Naive thymus-derived CD4-positive, alpha-beta T cell (primary cell): ENCODE measurements at regions not wholly inside any gene's neighbourhood (a gene's known extent, or its start where the extent isn't known, plus 50 kb on each side); places are given as distances from the start of the nearest gene placed in this dataset.
"Not testable (repeated sequence)": the region's sequence is repeated elsewhere in the genome, so short reads cannot be mapped to it uniquely, and the experiment has no call there.

Source experiments
- ATAC-seq: fragments of 150-1000 bp; cut with Tn5 transposase; 2 replicates; pipeline ENCODE4 v1.10.0; 2021; ENCODE audit warnings: mild to moderate bottlenecking, moderate library complexity
- CTCF ChIA-PET: fragments of 350-600 bp; sonication (Branson Sonifier 250); formaldehyde crosslinking; loops from one replicate; lab custom pipeline; 2021; ENCODE audit warnings: antibody characterized with exemption; lab: Charles Lee
- POLR2A ChIA-PET: fragments of 350-600 bp; sonication (Branson Sonifier 250); formaldehyde crosslinking; loops from one replicate; lab custom pipeline; 2021; ENCODE audit warnings: antibody characterized with exemption, inconsistent platforms; lab: Charles Lee
- DNase-seq, 9 donors: peaks; one replicate each; pipeline versions ENCODE4 v3.0.0 to v3.0.0-alpha.2; 2020 to 2022; ENCODE audit warnings: mixed read lengths in 1 of 9
- H3K27ac ChIP-seq: one replicate; pipeline ENCODE4 v1.7.0; 2013; ENCODE audit warnings: mild to moderate bottlenecking, low read depth, low read length, moderate library complexity
- H3K27me3 ChIP-seq, 2 donors: one replicate each; pipeline ENCODE4 v1.7.0; 2013; ENCODE audit warnings: low read length in 2 of 2, mild to moderate bottlenecking in 2 of 2, moderate library complexity in 2 of 2; ENCODE audit not compliant: control insufficient read depth in 2 of 2, insufficient read depth in 2 of 2
- H3K36me3 ChIP-seq, 3 experiments: 1 replicate in 2 of 3; 2 replicates in 1 of 3; pipeline ENCODE4 v1.7.0; 2013; ENCODE audit warnings: low read length in 3 of 3, mild to moderate bottlenecking in 3 of 3, moderate library complexity in 1 of 3; ENCODE audit not compliant: insufficient read depth in 3 of 3, control insufficient read depth in 2 of 3
- H3K4me1 ChIP-seq, 2 donors: one replicate each; pipeline ENCODE4 v1.7.0; 2013; ENCODE audit warnings: low read length in 2 of 2, mild to moderate bottlenecking in 2 of 2, moderate library complexity in 1 of 2; ENCODE audit not compliant: control insufficient read depth in 2 of 2, insufficient read depth in 2 of 2
- H3K4me3 ChIP-seq: 2 replicates; pipeline ENCODE4 v1.7.0; 2013; ENCODE audit warnings: mild to moderate bottlenecking, low read length
- H3K9me3 ChIP-seq, 3 experiments: 1 replicate in 2 of 3; 2 replicates in 1 of 3; pipeline ENCODE4 v1.7.0; 2013; ENCODE audit warnings: low read length in 3 of 3; ENCODE audit not compliant: control insufficient read depth in 2 of 3
- H3K27ac Mint-ChIP-seq, 9 donors: one replicate each; pipeline ENCODE4 v1.8.0; 2020 to 2022; ENCODE audit warnings: mixed read lengths in 9 of 9, mild to moderate bottlenecking in 8 of 9, moderate library complexity in 5 of 9, inconsistent platforms in 2 of 9
- H3K27me3 Mint-ChIP-seq, 5 donors: one replicate each; pipeline ENCODE4 v1.8.0; 2021 to 2022; ENCODE audit warnings: mixed read lengths in 5 of 5, mild to moderate bottlenecking in 1 of 5
- H3K36me3 Mint-ChIP-seq, 5 donors: one replicate each; pipeline ENCODE4 v1.8.0; 2020 to 2022; ENCODE audit warnings: mixed read lengths in 5 of 5, mild to moderate bottlenecking in 3 of 5, inconsistent platforms in 1 of 5
- H3K4me1 Mint-ChIP-seq, 7 donors: one replicate each; pipeline ENCODE4 v1.8.0; 2020 to 2022; ENCODE audit warnings: mixed read lengths in 7 of 7, mild to moderate bottlenecking in 3 of 7, inconsistent platforms in 1 of 7
- H3K4me3 Mint-ChIP-seq, 10 donors: one replicate each; pipeline ENCODE4 v1.8.0; 2020 to 2022; ENCODE audit warnings: mild to moderate bottlenecking in 10 of 10, mixed read lengths in 10 of 10, moderate library complexity in 6 of 10, inconsistent platforms in 2 of 10
- H3K9me3 Mint-ChIP-seq, 11 donors: one replicate each; pipeline ENCODE4 v1.8.0; 2020 to 2022; ENCODE audit warnings: mixed read lengths in 11 of 11, mild to moderate bottlenecking in 4 of 11, inconsistent platforms in 1 of 11, moderate library complexity in 1 of 11
- intact Hi-C, 2 donors: fragments of 100-400 bp; cut with micrococcal nuclease; formaldehyde crosslinking; loops; one replicate each; pipeline ENCODE4 v1.15.1; 2023

DNA sequence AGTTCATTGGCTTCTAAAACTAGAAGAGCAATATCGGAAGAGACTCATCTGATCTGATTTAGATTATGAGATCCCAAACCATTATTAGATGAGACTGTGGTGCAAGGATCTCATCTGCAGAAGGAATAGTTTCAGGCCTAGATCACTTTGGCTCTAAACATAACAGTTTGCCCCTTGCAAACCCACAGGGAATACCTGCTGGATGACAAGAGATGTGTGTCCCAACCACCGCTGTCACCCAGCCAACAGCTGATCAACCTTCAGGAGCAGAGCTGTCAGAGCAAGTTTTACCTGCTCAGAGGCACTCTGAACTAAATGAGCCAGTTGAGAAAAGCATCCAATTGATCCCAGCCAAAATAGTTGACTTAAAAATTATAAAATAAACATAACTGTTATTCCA, 64.0 kb upstream of the ST3GAL6 start:
- POLR2A ChIA-PET: no interaction called here
- intact Hi-C loops: no loop called here
- no peak overlapping the region for H3K4me3 Mint-ChIP-seq
- ATAC-seq: no peak
- H3K27me3 ChIP-seq: no peaks in the 10 kb centered on the region
- no peak overlapping the region for H3K27ac ChIP-seq
- H3K4me3 ChIP-seq: no peak overlapping the region
- CTCF ChIA-PET: no interaction called here
- H3K9me3 Mint-ChIP-seq: no peaks in the 10 kb centered on the region
- peaks cover 0 to 4% (median 0%) of the 10 kb centered on the region in 5 donors for H3K27me3 Mint-ChIP-seq
- no peak overlapping the region for H3K27ac Mint-ChIP-seq
- no peaks in the 10 kb centered on the region for H3K9me3 ChIP-seq
- no peak for DNase-seq
- no peaks in the 10 kb centered on the region for H3K36me3 Mint-ChIP-seq
- H3K4me1 Mint-ChIP-seq: no peaks in the 10 kb centered on the region
- H3K36me3 ChIP-seq: no peaks in the 10 kb centered on the region
- no peaks in the 10 kb centered on the region for H3K4me1 ChIP-seq

DNA sequence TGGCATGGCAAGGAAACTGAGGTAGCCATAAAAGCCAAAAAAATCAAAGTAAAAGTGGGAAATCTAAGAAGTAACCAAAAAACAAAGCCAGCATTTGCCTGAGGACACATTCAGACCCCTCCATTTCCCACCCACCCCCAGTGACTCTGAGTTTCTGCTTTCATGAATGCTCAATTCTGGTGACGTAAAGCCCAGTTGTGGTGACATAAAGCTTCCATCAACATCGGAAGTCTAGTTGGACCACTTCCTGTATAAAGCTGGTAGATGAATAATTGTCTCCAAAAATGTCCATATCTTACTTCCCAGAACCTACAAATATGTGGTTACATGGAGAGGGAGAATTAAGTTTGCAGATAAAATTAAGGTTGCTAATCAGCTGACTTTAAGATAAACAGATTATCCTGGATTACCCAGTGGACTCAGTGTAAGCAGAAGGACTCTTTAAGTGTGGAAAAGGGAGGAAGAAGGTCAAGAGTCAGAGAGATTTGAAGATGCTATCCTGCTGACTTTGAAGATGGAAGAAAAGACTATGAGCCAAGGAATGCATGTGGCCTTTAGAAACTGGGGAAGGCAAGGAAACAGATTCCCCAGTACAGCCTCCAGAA, 62.0 kb upstream of the ST3GAL6 start:
- CTCF ChIA-PET: no interaction called here
- intact Hi-C loops: no loop called here
- Histone ChIP-seq H3K27me3 (no peaks in the 10 kb centered on the region), H3K4me3 (no peak overlapping the region), H3K27ac (no peak overlapping the region), H3K4me1 (no peaks in the 10 kb centered on the region), H3K9me3 (no peaks in the 10 kb centered on the region), H3K36me3 (no peaks in the 10 kb centered on the region)
- POLR2A ChIA-PET: no interaction called here
- Mint-ChIP-seq H3K27me3 (peaks cover 0 to 19% (median 3%) of the 10 kb centered on the region in 5 donors), H3K36me3 (no peaks in the 10 kb centered on the region), H3K4me1 (no peaks in the 10 kb centered on the region), H3K4me3 (no peak overlapping the region), H3K27ac (no peak overlapping the region), H3K9me3 (peaks cover 0 to 1% (median 0%) of the 10 kb centered on the region in 11 donors)
- ATAC-seq (no peak), DNase-seq (no peak)

DNA sequence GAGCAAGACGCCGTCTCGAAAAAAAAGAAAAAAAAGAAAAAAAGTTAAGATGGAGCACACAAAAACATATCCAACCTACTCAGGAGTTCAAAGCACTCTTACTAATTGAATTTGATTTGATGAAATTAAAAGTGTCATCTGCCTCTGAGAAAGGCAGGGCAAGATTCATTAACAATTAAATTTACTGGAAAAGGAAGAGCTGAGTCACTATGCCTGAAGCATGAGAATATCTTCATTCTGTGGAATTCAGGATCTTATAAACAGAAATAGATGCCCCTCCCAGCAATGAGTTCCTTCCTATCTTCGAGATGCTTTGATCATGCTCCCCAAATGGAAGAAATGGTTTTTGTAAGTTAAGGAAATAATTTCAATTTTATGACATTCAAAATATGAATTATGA, 61.0 kb upstream of the ST3GAL6 start:
- H3K27me3 Mint-ChIP-seq: peaks cover 0 to 19% (median 3%) of the 10 kb centered on the region in 5 donors
- H3K4me1 ChIP-seq: no peaks in the 10 kb centered on the region
- no peaks in the 10 kb centered on the region for H3K9me3 ChIP-seq
- H3K27ac Mint-ChIP-seq: no peak overlapping the region
- no peaks in the 10 kb centered on the region for H3K36me3 ChIP-seq
- CTCF ChIA-PET: no interaction called here
- H3K9me3 Mint-ChIP-seq: peaks cover 0 to 1% (median 0%) of the 10 kb centered on the region in 11 donors
- DNase-seq (no peak), ATAC-seq (no peak)
- no peak overlapping the region for H3K4me3 Mint-ChIP-seq
- H3K27me3 ChIP-seq: no peaks in the 10 kb centered on the region
- intact Hi-C loops: no loop called here
- no peaks in the 10 kb centered on the region for H3K36me3 Mint-ChIP-seq
- H3K27ac ChIP-seq: no peak overlapping the region
- H3K4me3 ChIP-seq: no peak overlapping the region
- no peaks in the 10 kb centered on the region for H3K4me1 Mint-ChIP-seq
- POLR2A ChIA-PET: no interaction called here

DNA sequence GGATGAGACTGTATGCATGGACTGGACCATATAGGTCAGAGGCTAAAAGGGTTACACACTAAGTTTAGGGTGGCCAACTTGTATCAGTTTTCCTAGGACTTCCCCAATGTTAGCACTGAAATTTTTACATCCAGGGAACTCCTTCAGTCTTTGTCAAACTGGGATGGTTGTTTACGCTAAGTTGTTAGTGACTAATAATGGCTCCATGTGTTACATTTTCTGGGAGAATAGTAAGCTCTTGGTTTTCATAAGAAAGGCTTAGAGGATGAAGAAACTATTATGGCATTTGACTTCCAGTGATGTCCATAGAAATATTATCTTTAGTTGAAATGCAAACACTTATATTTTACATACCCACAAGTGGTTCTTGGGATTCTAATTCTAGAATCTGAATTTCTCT, 57.9 kb upstream of the ST3GAL6 start:
- Mint-ChIP-seq H3K4me3 (no peak overlapping the region), H3K9me3 (peaks cover 0 to 1% (median 0%) of the 10 kb centered on the region in 11 donors), H3K36me3 (no peaks in the 10 kb centered on the region), H3K4me1 (no peaks in the 10 kb centered on the region), H3K27me3 (peaks cover 0 to 19% (median 5%) of the 10 kb centered on the region in 5 donors), H3K27ac (no peak overlapping the region)
- Histone ChIP-seq H3K4me1 (no peaks in the 10 kb centered on the region), H3K36me3 (no peaks in the 10 kb centered on the region), H3K4me3 (no peak overlapping the region), H3K27ac (no peak overlapping the region), H3K27me3 (no peaks in the 10 kb centered on the region), H3K9me3 (no peaks in the 10 kb centered on the region)
- POLR2A ChIA-PET: no interaction called here
- no peak for DNase-seq
- CTCF ChIA-PET: no interaction called here
- ATAC-seq: no peak
- intact Hi-C loops: no loop called here

DNA sequence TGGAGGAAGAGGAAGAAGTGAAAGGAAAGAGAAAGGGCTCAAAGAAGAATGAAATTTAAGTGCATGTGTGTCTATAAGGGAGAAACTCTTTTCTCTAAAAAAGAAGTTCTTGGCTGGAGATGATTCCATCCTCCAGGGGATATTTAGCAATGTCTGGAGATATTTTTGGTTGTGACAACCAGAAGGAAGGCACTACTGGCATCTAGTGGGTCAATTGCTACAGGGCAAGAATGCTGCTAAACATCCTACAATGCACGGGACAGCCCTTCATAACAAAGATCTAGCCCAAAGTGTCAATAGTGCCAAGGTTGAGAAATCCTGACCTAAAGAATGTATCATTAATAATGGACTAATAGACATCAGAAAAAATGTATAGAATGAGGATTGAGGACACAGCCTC, 57.4 kb upstream of the ST3GAL6 start:
- Mint-ChIP-seq H3K27me3 (peaks cover 0 to 19% (median 5%) of the 10 kb centered on the region in 5 donors), H3K27ac (no peak overlapping the region), H3K36me3 (no peaks in the 10 kb centered on the region), H3K9me3 (peaks cover 0 to 1% (median 0%) of the 10 kb centered on the region in 11 donors), H3K4me3 (no peak overlapping the region), H3K4me1 (no peaks in the 10 kb centered on the region)
- no peak for DNase-seq
- no peak for ATAC-seq
- Histone ChIP-seq H3K27ac (no peak overlapping the region), H3K27me3 (no peaks in the 10 kb centered on the region), H3K36me3 (no peaks in the 10 kb centered on the region), H3K4me3 (no peak overlapping the region), H3K9me3 (no peaks in the 10 kb centered on the region), H3K4me1 (no peaks in the 10 kb centered on the region)
- POLR2A ChIA-PET: interaction anchor here (0.7 kb wide), 1 partner anchor 784 kb away, joined by 3 read pairs; no protein-coding TSS in a partner anchor
- intact Hi-C loops: no loop called here
- CTCF ChIA-PET: no interaction called here

DNA sequence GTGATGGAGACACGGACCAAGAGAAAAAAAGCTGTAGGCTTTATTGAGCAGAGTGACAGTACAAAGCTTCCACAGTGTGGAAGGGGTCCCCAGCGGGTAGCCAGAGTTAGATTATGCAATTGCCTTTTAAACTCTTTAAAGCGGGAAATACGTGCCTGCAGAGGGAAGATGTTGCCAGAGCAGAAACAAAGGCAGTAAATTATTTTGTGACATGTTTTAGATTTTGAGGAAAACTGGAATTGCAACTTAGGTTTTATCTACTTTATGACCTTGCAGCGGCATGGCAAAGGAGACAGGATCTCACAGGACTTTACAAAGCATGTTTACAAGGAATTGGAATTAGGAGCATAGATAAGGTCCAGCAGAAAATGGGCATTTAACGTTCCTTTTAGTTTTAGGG, 54.5 kb upstream of the ST3GAL6 start:
- CTCF ChIA-PET, ATAC-seq: not testable (repeated sequence)

DNA sequence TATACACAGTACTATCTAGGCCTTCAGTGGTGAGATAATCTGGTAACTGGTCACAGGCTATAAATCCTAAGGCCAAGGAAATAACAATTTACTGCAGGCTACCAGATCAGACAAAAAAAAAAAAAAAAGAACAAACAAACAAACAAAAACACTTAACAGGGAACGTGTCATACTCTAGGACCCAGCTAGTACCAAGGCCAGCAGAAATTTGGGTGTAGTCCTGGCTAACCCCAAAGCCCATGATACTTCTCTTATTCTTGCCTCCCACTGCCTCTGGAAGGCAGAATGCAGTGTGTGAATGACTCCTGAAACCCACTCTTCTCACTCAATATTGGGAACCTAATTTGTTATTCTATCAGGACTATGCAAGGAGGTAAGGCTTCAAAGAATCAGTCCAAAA, 53.7 kb upstream of the ST3GAL6 start:
- ChIA-PET CTCF (no interaction called here), POLR2A (no interaction called here)
- no peak overlapping the region for H3K4me3 ChIP-seq
- intact Hi-C loops: no loop called here
- DNase-seq (no peak), ATAC-seq (no peak)
- H3K4me3 Mint-ChIP-seq: no peak overlapping the region
- H3K27ac Mint-ChIP-seq: no peak overlapping the region
- H3K4me1 ChIP-seq: no peaks in the 10 kb centered on the region
- no peaks in the 10 kb centered on the region for H3K4me1 Mint-ChIP-seq
- peaks cover 0 to 1% (median 0%) of the 10 kb centered on the region in 11 donors for H3K9me3 Mint-ChIP-seq
- H3K27me3 Mint-ChIP-seq: peaks cover 0 to 32% (median 7%) of the 10 kb centered on the region in 5 donors
- H3K27me3 ChIP-seq: no peaks in the 10 kb centered on the region
- no peaks in the 10 kb centered on the region for H3K9me3 ChIP-seq
- H3K27ac ChIP-seq: no peak overlapping the region
- H3K36me3 Mint-ChIP-seq: no peaks in the 10 kb centered on the region
- no peaks in the 10 kb centered on the region for H3K36me3 ChIP-seq

More for the DNA sequence above, 54.5 kb upstream of the ST3GAL6 start:
- H3K27me3 ChIP-seq, DNase-seq, H3K27ac ChIP-seq, H3K36me3 ChIP-seq, H3K4me3 ChIP-seq, H3K4me1 Mint-ChIP-seq, H3K4me1 ChIP-seq, H3K27ac Mint-ChIP-seq, intact Hi-C loops, POLR2A ChIA-PET, H3K9me3 Mint-ChIP-seq, H3K36me3 Mint-ChIP-seq, H3K9me3 ChIP-seq, H3K4me3 Mint-ChIP-seq: not testable (repeated sequence)
- H3K27me3 Mint-ChIP-seq: peaks cover 0 to 31% (median 7%) of the 10 kb centered on the region in 5 donors
